Astrocyte of the spinal cord (primary cell): ENCODE measurements at regions not wholly inside any gene's neighbourhood (a gene's known extent, or its start where the extent isn't known, plus 50 kb on each side); places are given as distances from the start of the nearest gene placed in this dataset.

ENCODE experiments used
- DNase-seq: peaks from one replicate; pipeline ENCODE4 v3.0.0; 2011; ENCODE audit warnings: low read depth, low spot score
- H3K4me3 ChIP-seq: 2 replicates; pipeline ENCODE4 v1.5.1; 2011; ENCODE audit warnings: low read depth, mild to moderate bottlenecking, low read length, moderate library complexity
- CTCF ChIP-seq: IDR thresholded peaks from 2 replicates; pipeline ENCODE4 v1.5.1; 2012; ENCODE audit warnings: low read depth, mild to moderate bottlenecking, low read length, inconsistent platforms
- in situ Hi-C: cut with HindIII; loops from 2 replicates; pipeline ENCODE4 v1.10.0; 2017; ENCODE audit warnings: low sequenced_read_pairs

- no peak for TF ChIP-seq CTCF
- no peak for DNase-seq
- no peak overlapping the region for H3K4me3 ChIP-seq
- in situ Hi-C loops: no loop called here
Observed at GRCh38 chr5:60014331-60014730, 120.8 kb upstream of the PDE4D start.

GRCh38 chr5:60010853-60011252 is 117.3 kb upstream of the PDE4D start:
- in situ Hi-C loops: no loop called here
- no peak for TF ChIP-seq CTCF
- DNase-seq: no peak
- H3K4me3 ChIP-seq: no peak overlapping the region

- no peak for DNase-seq
- in situ Hi-C loops: no loop called here
Observed at GRCh38 chr5:60010328-60010727, 116.8 kb upstream of the PDE4D start.

GRCh38 chr5:60007729-60008128 is 114.2 kb upstream of the PDE4D start:
- in situ Hi-C loops: no loop called here
- DNase-seq: no peak
- H3K4me3 ChIP-seq: no peak overlapping the region
- TF ChIP-seq CTCF: no peak

More at GRCh38 chr5:60010328-60010727, 116.8 kb upstream of the PDE4D start:
- peak; percentile 5 for TF ChIP-seq CTCF
- no peak overlapping the region for H3K4me3 ChIP-seq

GRCh38 chr5:59999056-59999455 is 105.5 kb upstream of the PDE4D start:
- H3K4me3 ChIP-seq: no peak overlapping the region
- in situ Hi-C loops: no loop called here
- TF ChIP-seq CTCF: no peak
- DNase-seq: peak; percentile 78

- in situ Hi-C loops: no loop called here
- DNase-seq: no peak
- TF ChIP-seq CTCF: no peak
- no peak overlapping the region for H3K4me3 ChIP-seq
Observed at GRCh38 chr5:59992206-59992605, 98.7 kb upstream of the PDE4D start.

GRCh38 chr5:59988396-59988795 is 94.9 kb upstream of the PDE4D start:
- DNase-seq: no peak
- no peak for TF ChIP-seq CTCF
- in situ Hi-C loops: no loop called here
- no peak overlapping the region for H3K4me3 ChIP-seq
